HepG2 (cell line): ENCODE measurements at regions not wholly inside any gene's neighbourhood (a gene's known extent, or its start where the extent isn't known, plus 50 kb on each side); places are given as distances from the start of the nearest gene placed in this dataset.

Source experiments
- ATAC-seq: fragments of 200-7000 bp; cut with Tn5 transposase; 3 replicates; pipeline ENCODE4 v1.9.1; 2020; ENCODE audit warnings: mild to moderate bottlenecking, moderate library complexity
- BruUV-seq: library from RNA; stranded (reverse); fragments of 400-500 nt; replicated peaks from 2 replicates; lab custom pipeline; 2021; lab: Mats Ljungman, UMichigan
- CTCF ChIA-PET: fragments of 300-600 bp; formaldehyde crosslinking; extraction: SDS; loops from one replicate; lab custom pipeline; 2021; ENCODE audit warnings: low total read pairs, inconsistent platforms, low intra/inter-chr PET ratio; lab: Yijun Ruan, JAX
- POLR2A ChIA-PET: fragments of 350-600 bp; sonication (Branson Sonifier 250); formaldehyde crosslinking; loops from one replicate; lab custom pipeline; 2020; ENCODE audit warnings: antibody characterized with exemption, inconsistent platforms; lab: Yijun Ruan, JAX
- DNase-seq: peaks from one replicate; pipeline ENCODE4 v3.0.0-alpha.2; 2015; ENCODE audit warnings: low spot score
- FAIRE-seq: peaks from 3 replicates; lab custom pipeline; 2011; peaks lifted over from hg19 to GRCh38; lab: Jason Lieb, UNC
- H2AFZ ChIP-seq: one replicate; pipeline ENCODE4 v1.6.1; 2011; ENCODE audit warnings: low read length, inconsistent platforms
- H3K27ac ChIP-seq: fragments of 300-600 bp; 3 replicates; pipeline ENCODE4 v1.8.0; 2011; ENCODE audit warnings: mixed run types, mild to moderate bottlenecking, mixed read lengths, low read length, inconsistent platforms; ENCODE audit not compliant: insufficient read depth; ENCODE audit errors: extremely low read length
- H3K27me3 ChIP-seq, 2 experiments: fragments of 200-600 bp in 1 of 2; 2 replicates in 1 of 2; 3 replicates in 1 of 2; pipeline versions ENCODE4 v1.6.0 to v1.8.0; 2011; ENCODE audit warnings: low read length in 2 of 2, mild to moderate bottlenecking in 2 of 2, moderate library complexity in 2 of 2, inconsistent platforms in 1 of 2; ENCODE audit not compliant: insufficient read depth in 2 of 2, control insufficient read depth in 1 of 2
- H3K36me3 ChIP-seq, 2 experiments: fragments of 200-600 bp in 1 of 2; replicated peaks in 1 of 2; 2 replicates in 1 of 2; 3 replicates in 1 of 2; pipeline versions ENCODE4 v1.5.1 to v1.8.0; 2011; ENCODE audit warnings: low read length in 2 of 2, inconsistent platforms in 1 of 2; ENCODE audit not compliant: insufficient read depth in 2 of 2, control insufficient read depth in 1 of 2
- H3K4me1 ChIP-seq: 2 replicates; pipeline ENCODE4 v1.5.1; 2012; ENCODE audit warnings: low read length, inconsistent platforms; ENCODE audit not compliant: insufficient read depth
- H3K4me2 ChIP-seq: 2 replicates; pipeline ENCODE4 v1.6.0; 2011; ENCODE audit warnings: low read depth, low read length, inconsistent platforms
- H3K4me3 ChIP-seq, 3 experiments: fragments of 200-600 bp in 1 of 3; sonication (generic), shearing (Covaris generic) in 1 of 3; replicated peaks in 1 of 3; 2 replicates each; pipeline ENCODE4 v1.5.1; 2011 to 2016; ENCODE audit warnings: low read length in 3 of 3, inconsistent platforms in 2 of 3, low read depth in 2 of 3, mild to moderate bottlenecking in 2 of 3, control low read depth in 1 of 3, mixed read lengths in 1 of 3; ENCODE audit not compliant: insufficient read depth in 1 of 3
- H3K79me2 ChIP-seq: one replicate; pipeline ENCODE4 v1.6.1; 2011; ENCODE audit warnings: low read length, inconsistent platforms; ENCODE audit not compliant: insufficient read depth
- H3K9ac ChIP-seq: 2 replicates; pipeline ENCODE4 v1.6.0; 2011; ENCODE audit warnings: mild to moderate bottlenecking, low read depth, low read length, inconsistent platforms; ENCODE audit not compliant: insufficient read depth
- H3K9me3 ChIP-seq: 2 replicates; pipeline ENCODE4 v1.5.1; 2012; ENCODE audit warnings: mild to moderate bottlenecking, low read length
- H4K20me1 ChIP-seq: 2 replicates; pipeline ENCODE4 v1.6.0; 2011; ENCODE audit warnings: inconsistent platforms, mild to moderate bottlenecking, low read length, moderate library complexity; ENCODE audit not compliant: insufficient read depth
- ARID2 ChIP-seq: sonication (generic); formaldehyde crosslinking; IDR thresholded peaks from 2 replicates; pipeline ENCODE4 v1.8.1; 2022; ENCODE audit warnings: mild to moderate bottlenecking, missing genetic modification reagents, borderline replicate concordance
- ELF3 ChIP-seq: IDR thresholded peaks from 2 replicates; pipeline ENCODE4 v1.6.1; 2016; ENCODE audit warnings: missing genetic modification reagents, missing compliant biosample characterization
- HOMEZ ChIP-seq: IDR thresholded peaks from 2 replicates; pipeline ENCODE4 v1.6.1; 2016; ENCODE audit warnings: low read depth
- IRF1 ChIP-seq: sonication (generic); formaldehyde crosslinking; IDR thresholded peaks from 2 replicates; pipeline ENCODE4 v1.4.0; 2020; ENCODE audit warnings: low read depth, mild to moderate bottlenecking, missing genetic modification reagents
- JUNB ChIP-seq: sonication (generic); formaldehyde crosslinking; IDR thresholded peaks from 2 replicates; pipeline ENCODE4 v1.8.0; 2022; ENCODE audit warnings: missing genetic modification reagents, mild to moderate bottlenecking, borderline replicate concordance
- MLLT10 ChIP-seq: sonication (generic); formaldehyde crosslinking; IDR thresholded peaks from 2 replicates; pipeline ENCODE4 v1.4.0; 2020; ENCODE audit warnings: missing genetic modification reagents
- MTERF4 ChIP-seq: sonication (generic); formaldehyde crosslinking; IDR thresholded peaks from 2 replicates; pipeline ENCODE4 v1.8.0; 2023; ENCODE audit warnings: mild to moderate bottlenecking, missing genetic modification reagents
- NFE2 ChIP-seq: sonication (generic); formaldehyde crosslinking; IDR thresholded peaks from 2 replicates; pipeline ENCODE4 v1.4.0; 2020; ENCODE audit warnings: missing genetic modification reagents
- RBM39 ChIP-seq: fragments of 200-400 bp; formaldehyde crosslinking; IDR thresholded peaks from one replicate; pipeline ENCODE4 v1.6.1; 2018; ENCODE audit warnings: antibody characterized with exemption, mild to moderate bottlenecking, low read depth, low read length; ENCODE audit not compliant: poor library complexity, severe bottlenecking
- SIN3B ChIP-seq: fragments of 150-350 bp; IDR thresholded peaks from 2 replicates; pipeline ENCODE4 v1.6.1; 2014; ENCODE audit warnings: low read length
- ZFP36L2 ChIP-seq: sonication (generic); formaldehyde crosslinking; IDR thresholded peaks from 2 replicates; pipeline ENCODE4 v1.4.0; 2020; ENCODE audit warnings: missing genetic modification reagents
- ZNF556 ChIP-seq: sonication (generic); formaldehyde crosslinking; IDR thresholded peaks from 2 replicates; pipeline ENCODE4 v1.4.0; 2020; ENCODE audit warnings: mild to moderate bottlenecking, missing genetic modification reagents, borderline replicate concordance
- ZNF616 ChIP-seq: sonication (generic); formaldehyde crosslinking; IDR thresholded peaks from 2 replicates; pipeline ENCODE4 v1.5.0; 2020; ENCODE audit warnings: low read depth, mild to moderate bottlenecking, missing genetic modification reagents
- ZNF746 ChIP-seq: sonication (generic); formaldehyde crosslinking; IDR thresholded peaks from 2 replicates; pipeline ENCODE4 v1.8.0; 2022; ENCODE audit warnings: mild to moderate bottlenecking, missing genetic modification reagents
- ZNF772 ChIP-seq: sonication (generic); formaldehyde crosslinking; IDR thresholded peaks from 2 replicates; pipeline ENCODE4 v1.5.0; 2020; ENCODE audit warnings: mild to moderate bottlenecking, missing genetic modification reagents
- WGBS: methylation state at CpG from one replicate; pipeline ENCODE4 v1.1.6; 2017; ENCODE audit warnings: low lambda C conversion rate; 5-methylcytosine and 5-hydroxymethylcytosine counted together
- in situ Hi-C: cut with HindIII; loops from 2 replicates; pipeline ENCODE4 v1.10.0; 2017; ENCODE audit warnings: low pct_unique_long_range_greater_than_20kb; ENCODE audit not compliant: extremely low pct_ligation_motif_present
- intact Hi-C: fragments of 100-400 bp; cut with micrococcal nuclease; formaldehyde crosslinking; loops from one replicate; pipeline ENCODE4 v1.10.0; 2022; ENCODE audit not compliant: unreplicated experiment

GRCh38 chr18:44153981-44154380 is 526.7 kb upstream of the SETBP1 start (continued):
- TF ChIP-seq JUNB (no peak), ELF3 (CRISPR knock-in tag) (no peak), MLLT10 (CRISPR knock-in tag) (no peak), HOMEZ (CRISPR knock-in tag) (no peak), ARID2 (CRISPR knock-in tag) (no peak), ZNF746 (CRISPR knock-in tag) (no peak), ZNF556 (CRISPR knock-in tag) (no peak), ZNF616 (CRISPR knock-in tag) (no peak)
- TF ChIP-seq, all 625 proteins: peak for 0

GRCh38 chr18:44156126-44156525 is 524.6 kb upstream of the SETBP1 start:
- POLR2A ChIA-PET = no interaction called here
- H3K9ac ChIP-seq = no peak overlapping the region
- no peaks in the 10 kb centered on the region for H3K36me3 ChIP-seq
- no peaks in the 10 kb centered on the region; a peak in 1 of 5 replicates for H3K27me3 ChIP-seq
- H3K4me3 ChIP-seq = no peak overlapping the region
- H4K20me1 ChIP-seq = no peaks in the 10 kb centered on the region
- H3K4me2 ChIP-seq = no peak overlapping the region
- no peak for TF ChIP-seq NFE2 (CRISPR knock-in tag)
- no peak for TF ChIP-seq ZFP36L2 (CRISPR knock-in tag)
- TF ChIP-seq IRF1 (CRISPR knock-in tag) = no peak
- no peak for TF ChIP-seq MTERF4 (CRISPR knock-in tag)
- no peak for TF ChIP-seq SIN3B
- no peak for TF ChIP-seq ZNF772 (CRISPR knock-in tag)
- TF ChIP-seq RBM39 = no peak
- no peak for FAIRE-seq
- BruUV-seq = no TSS peak
- in situ Hi-C loops (no loop called here), intact Hi-C loops (no loop called here)
- H2AFZ ChIP-seq = no peak overlapping the region
- 17% methylated on average over 3 of the region's 3 CpGs for WGBS
- H3K4me1 ChIP-seq = no peaks in the 10 kb centered on the region
- no peak overlapping the region for H3K27ac ChIP-seq
- no peaks in the 10 kb centered on the region for H3K79me2 ChIP-seq
- CTCF ChIA-PET = no interaction called here
- peaks cover 29% of the 10 kb centered on the region for H3K9me3 ChIP-seq
- ATAC-seq = no peak
- DNase-seq = no peak
